ENCODE measurements at regions not wholly inside any gene's neighbourhood (a gene's known extent, or its start where the extent isn't known, plus 50 kb on each side); places are given as distances from the start of the nearest gene placed in this dataset.
A peak's percentile ranks its signal among the peaks of the same experiment; 100 is the strongest.
"Not testable (repeated sequence)": the region's sequence is repeated elsewhere in the genome, so short reads cannot be mapped to it uniquely, and the experiment has no call there.

DNA sequence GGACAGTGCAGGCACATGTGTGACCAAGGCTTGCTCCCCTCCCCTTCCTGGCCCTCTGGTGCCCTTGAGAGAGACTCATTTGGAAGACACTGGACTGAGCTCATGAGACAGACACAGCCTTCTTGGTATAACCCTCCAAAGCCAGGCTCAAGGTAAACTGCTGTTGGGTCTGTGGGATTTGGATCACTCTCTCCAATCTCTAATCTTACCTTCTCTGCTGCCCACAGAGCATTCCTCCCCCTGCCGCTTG, 105.0 kb upstream of the MAMLD1 start:
- no peak overlapping the region for H3K4me3 ChIP-seq (replicated peaks; ENCODE audit: low read depth, low read length)
- TF ChIP-seq, protein P1, sequence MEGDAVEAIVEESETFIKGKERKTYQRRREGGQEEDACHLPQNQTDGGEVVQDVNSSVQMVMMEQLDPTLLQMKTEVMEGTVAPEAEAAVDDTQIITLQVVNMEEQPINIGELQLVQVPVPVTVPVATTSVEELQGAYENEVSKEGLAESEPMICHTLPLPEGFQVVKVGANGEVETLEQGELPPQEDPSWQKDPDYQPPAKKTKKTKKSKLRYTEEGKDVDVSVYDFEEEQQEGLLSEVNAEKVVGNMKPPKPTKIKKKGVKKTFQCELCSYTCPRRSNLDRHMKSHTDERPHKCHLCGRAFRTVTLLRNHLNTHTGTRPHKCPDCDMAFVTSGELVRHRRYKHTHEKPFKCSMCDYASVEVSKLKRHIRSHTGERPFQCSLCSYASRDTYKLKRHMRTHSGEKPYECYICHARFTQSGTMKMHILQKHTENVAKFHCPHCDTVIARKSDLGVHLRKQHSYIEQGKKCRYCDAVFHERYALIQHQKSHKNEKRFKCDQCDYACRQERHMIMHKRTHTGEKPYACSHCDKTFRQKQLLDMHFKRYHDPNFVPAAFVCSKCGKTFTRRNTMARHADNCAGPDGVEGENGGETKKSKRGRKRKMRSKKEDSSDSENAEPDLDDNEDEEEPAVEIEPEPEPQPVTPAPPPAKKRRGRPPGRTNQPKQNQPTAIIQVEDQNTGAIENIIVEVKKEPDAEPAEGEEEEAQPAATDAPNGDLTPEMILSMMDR (IDR thresholded peaks at IDR 0.05; ENCODE audit: low read length, missing control alignments), result no peak
- DNase-seq (ENCODE audit: low read depth), result no peak

DNA sequence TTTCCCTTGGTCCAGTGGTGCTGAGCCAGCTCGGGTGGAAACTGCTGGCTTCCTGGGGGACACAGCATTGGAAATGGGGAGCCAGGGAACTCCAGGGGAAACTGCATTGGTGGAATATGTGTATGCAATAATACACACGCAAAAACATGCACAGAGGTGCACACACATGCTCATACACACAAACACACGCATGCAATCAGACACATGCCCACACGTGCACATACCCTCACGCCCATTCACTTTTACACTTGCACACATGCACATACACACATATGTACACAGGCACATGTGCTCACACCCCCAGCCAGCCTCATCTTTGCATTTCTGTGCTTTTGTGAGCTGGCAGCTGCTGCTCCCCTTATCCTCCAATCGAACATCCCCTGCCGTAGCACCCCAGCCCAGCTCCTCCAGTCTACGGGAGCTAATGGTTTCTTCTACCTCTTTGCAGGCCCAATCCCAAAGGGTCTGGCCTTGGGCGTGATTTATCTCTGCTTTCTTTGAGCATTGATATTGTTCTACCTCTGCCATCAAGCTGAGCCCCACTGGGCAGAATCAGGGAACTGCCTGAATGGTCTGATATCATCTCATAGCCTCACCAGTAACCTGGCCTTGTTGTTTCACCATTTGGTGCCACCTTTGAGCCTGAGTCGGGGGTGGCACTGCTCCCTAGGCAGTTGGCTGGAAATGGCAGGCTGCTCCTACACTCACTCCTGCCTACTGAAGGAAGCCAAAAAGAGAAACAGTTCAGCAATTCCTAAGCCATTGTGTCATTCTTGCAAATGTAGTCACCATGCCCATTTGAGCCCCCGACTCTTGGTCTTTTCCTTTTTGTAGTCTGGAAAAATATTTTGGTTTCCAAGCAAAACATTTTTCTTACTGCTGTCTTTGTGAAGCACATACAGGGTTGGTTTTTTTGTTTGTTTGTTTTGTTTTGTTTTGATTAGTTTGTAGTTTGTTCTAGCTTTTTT, 104.4 kb upstream of the MAMLD1 start:
- H3K4me3 ChIP-seq (replicated peaks; ENCODE audit: low read depth, low read length), result no peak overlapping the region
- TF ChIP-seq, protein P1 (IDR thresholded peaks at IDR 0.05; ENCODE audit: low read length, missing control alignments), result no peak
- peak; percentile 14 for DNase-seq (ENCODE audit: low read depth)

DNA sequence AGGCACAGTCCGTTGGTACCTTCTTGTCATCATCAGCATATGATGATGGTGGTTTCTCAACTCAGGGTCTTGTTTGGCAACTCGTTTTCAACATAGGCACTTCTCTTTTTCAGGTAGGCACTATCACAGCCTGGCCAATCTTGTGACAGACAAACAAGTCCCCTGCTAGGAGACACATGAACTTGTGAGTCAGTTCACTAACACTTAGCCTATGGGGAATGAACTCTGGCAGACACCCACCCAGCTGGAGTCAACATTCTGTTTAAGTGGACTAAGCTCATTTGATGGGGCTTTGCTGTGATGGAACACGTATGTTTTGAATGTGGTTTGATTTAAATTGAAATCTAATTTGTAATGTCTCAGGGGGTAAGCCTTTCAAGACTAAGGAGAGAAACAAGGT, 100.7 kb upstream of the MAMLD1 start:
- no peak for DNase-seq (ENCODE audit: low read depth)
- TF ChIP-seq, protein P1 (IDR thresholded peaks at IDR 0.05; ENCODE audit: low read length, missing control alignments), result no peak
- H3K4me3 ChIP-seq (replicated peaks; ENCODE audit: low read depth, low read length), result no peak overlapping the region

DNA sequence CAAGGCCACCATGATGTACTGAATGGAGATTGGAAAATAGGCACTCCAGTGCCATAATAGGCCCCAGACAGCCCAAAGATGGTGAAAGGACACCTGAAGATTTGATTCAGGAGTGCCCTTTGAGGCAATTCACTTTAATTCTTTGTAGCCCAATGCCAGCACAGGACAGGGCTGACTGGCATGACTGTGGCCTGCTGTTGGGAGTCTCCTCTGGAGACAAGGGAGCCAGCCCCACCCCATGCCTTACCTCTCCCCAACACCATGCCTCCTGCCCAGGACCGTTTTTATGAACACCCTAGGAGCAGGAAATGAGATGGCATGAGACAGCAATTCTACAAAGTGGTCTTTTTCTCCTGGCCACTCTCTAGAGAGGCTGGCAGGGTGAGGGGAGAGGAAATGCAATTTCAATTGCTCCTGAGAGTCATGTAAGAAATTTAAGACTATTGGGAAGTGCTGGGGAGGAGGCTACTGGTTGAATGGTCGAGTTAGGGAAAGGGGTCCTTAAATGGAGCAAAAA, 94.2 kb upstream of the MAMLD1 start:
- TF ChIP-seq, protein P1 (IDR thresholded peaks at IDR 0.05; ENCODE audit: low read length, missing control alignments), result no peak
- H3K4me3 ChIP-seq (replicated peaks; ENCODE audit: low read depth, low read length), result no peak overlapping the region
- DNase-seq (ENCODE audit: low read depth), result no peak

DNA sequence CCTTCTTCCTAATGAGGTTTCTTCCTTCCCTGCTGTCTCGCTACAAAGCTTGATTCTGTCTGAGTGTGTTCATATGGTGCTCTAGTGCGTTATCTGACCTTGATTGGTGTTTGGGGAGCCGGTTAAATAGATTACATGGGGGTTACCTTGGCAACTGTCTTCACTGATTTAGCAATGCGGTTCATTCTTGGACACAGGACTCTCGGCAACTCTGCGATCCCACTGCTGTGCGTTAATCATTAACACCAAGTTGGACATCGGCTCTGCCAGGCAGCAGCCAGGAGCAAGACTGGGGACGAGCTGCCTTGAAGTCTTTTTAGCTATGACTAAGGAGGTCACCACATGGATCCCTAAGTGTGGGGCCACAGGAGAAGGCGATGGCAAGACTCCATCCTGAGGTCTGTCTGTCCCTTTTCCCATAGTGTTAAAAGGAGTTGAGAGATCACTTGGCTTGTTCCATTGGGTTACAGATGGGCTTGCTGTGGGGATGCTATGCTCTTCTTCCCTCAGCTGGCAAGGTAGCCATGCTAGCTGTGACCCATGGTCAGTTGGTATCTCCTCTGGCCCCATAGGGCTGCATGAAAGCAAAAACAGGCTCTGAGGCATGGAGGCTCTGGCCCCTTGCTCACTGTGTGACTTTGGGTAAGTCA, 93.4 kb upstream of the MAMLD1 start:
- peak; percentile 7 for DNase-seq (ENCODE audit: low read depth)
- H3K4me3 ChIP-seq (replicated peaks; ENCODE audit: low read depth, low read length), result no peak overlapping the region
- TF ChIP-seq, protein P1 (IDR thresholded peaks at IDR 0.05; ENCODE audit: low read length, missing control alignments), result no peak

GRCh38 chrX:150270622-150271021, 92.5 kb upstream of the MAMLD1 start:
- TF ChIP-seq, protein P1 (IDR thresholded peaks at IDR 0.05; ENCODE audit: low read length, missing control alignments), result no peak
- H3K4me3 ChIP-seq (replicated peaks; ENCODE audit: low read depth, low read length), result no peak overlapping the region
- no peak for DNase-seq (ENCODE audit: low read depth)

DNA sequence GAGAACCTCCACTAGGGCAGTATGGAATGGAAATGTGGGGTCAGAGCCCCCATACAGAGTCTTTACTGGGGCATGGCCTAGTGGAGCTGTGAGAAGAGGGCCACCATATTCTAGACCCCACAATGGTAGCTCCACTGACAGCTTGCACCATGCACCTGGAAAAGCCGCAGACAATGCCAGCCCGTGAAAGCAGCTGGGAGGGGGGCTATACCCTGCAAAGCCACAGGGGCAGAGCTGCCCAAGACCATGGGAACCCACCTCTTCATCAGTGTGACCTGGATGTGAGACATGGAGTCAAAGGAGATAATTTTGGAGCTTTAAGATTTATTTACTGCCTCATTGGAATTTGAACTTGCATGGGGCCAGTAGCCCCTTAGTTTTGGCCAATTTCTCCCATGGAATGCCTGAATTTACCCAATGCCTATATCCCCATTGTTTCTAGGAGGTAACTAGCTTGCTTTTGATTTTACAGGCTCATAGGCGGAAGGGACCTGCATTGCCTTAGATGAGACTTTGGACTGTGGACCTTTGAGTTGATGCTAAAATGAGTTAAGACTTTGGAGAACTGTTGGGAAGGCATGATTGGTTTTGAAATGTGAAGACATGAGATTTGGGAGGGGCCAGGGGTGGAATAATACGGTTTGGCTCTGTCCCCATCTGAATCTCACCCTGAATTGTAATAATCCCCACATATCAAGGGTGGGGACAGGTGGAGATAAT, 89.4 kb upstream of the MAMLD1 start:
- not testable (repeated sequence) for DNase-seq (ENCODE audit: low read depth); H3K4me3 ChIP-seq (replicated peaks; ENCODE audit: low read depth, low read length)
